ENCODE measurements at regions not wholly inside any gene's neighbourhood (a gene's known extent, or its start where the extent isn't known, plus 50 kb on each side); places are given as distances from the start of the nearest gene placed in this dataset.

- TF ChIP-seq GABPA (IDR thresholded peaks at IDR 0.05; ENCODE audit: low read depth) (no peak), CTCF (IDR thresholded peaks at IDR 0.05; ENCODE audit: insufficient read depth, low read length) (no peak), SPI1 (IDR thresholded peaks at IDR 0.05; ENCODE audit: borderline replicate concordance, low read depth) (no peak), POLR2AphosphoS5 (IDR thresholded peaks at IDR 0.05; ENCODE audit: low read depth) (no peak), REST (IDR thresholded peaks at IDR 0.05; ENCODE audit: insufficient replicate concordance, low read depth) (no peak)
- no peak for DNase-seq (ENCODE audit: low read depth in 1 of 2, low spot score in 1 of 2)
- no peak overlapping the region for H3K27ac ChIP-seq (replicated peaks)
- H3K27me3 ChIP-seq (ENCODE audit: insufficient read depth, poor library complexity, severe bottlenecking): no peaks in the 10 kb centered on the region
- H3K4me3 ChIP-seq (replicated peaks; ENCODE audit: insufficient read depth, low read length): no peak overlapping the region
Measured at GRCh38 chr15:96106628-96107027, 223.9 kb upstream of the NR2F2 start.

GRCh38 chr15:96107916-96108315, 222.6 kb upstream of the NR2F2 start:
- no peak for DNase-seq (ENCODE audit: low read depth in 1 of 2, low spot score in 1 of 2)
- TF ChIP-seq REST (IDR thresholded peaks at IDR 0.05; ENCODE audit: insufficient replicate concordance, low read depth) (no peak), GABPA (IDR thresholded peaks at IDR 0.05; ENCODE audit: low read depth) (no peak), SPI1 (IDR thresholded peaks at IDR 0.05; ENCODE audit: borderline replicate concordance, low read depth) (no peak), CTCF (IDR thresholded peaks at IDR 0.05; ENCODE audit: insufficient read depth, low read length) (no peak), POLR2AphosphoS5 (IDR thresholded peaks at IDR 0.05; ENCODE audit: low read depth) (no peak)
- Histone ChIP-seq H3K27me3 (ENCODE audit: insufficient read depth, poor library complexity, severe bottlenecking) (no peaks in the 10 kb centered on the region), H3K4me3 (replicated peaks; ENCODE audit: insufficient read depth, low read length) (no peak overlapping the region), H3K27ac (replicated peaks) (no peak overlapping the region)

DNA sequence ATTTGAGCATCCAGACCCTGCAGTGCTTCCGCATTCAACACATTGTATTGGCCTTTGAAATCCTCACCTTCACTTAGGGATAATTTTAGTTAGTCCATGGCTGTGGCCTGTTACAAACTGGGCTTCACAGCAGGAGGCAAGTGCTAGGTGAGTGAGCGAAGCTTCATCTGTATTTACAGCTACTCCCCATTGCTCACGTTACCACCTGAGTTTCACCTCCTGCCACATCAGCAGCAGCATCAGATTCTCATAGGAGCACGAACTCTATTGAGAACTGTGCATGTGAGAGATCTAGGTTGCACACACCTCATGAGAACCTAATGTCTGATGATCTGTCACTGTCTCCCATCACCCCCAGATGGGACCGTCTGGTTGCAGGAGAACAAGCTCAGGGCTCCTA, 222.1 kb upstream of the NR2F2 start:
- Histone ChIP-seq H3K27me3 (ENCODE audit: insufficient read depth, poor library complexity, severe bottlenecking) (no peaks in the 10 kb centered on the region), H3K27ac (replicated peaks) (no peak overlapping the region), H3K4me3 (replicated peaks; ENCODE audit: insufficient read depth, low read length) (no peak overlapping the region)
- TF ChIP-seq POLR2AphosphoS5 (IDR thresholded peaks at IDR 0.05; ENCODE audit: low read depth) (no peak), CTCF (IDR thresholded peaks at IDR 0.05; ENCODE audit: insufficient read depth, low read length) (no peak), SPI1 (IDR thresholded peaks at IDR 0.05; ENCODE audit: borderline replicate concordance, low read depth) (no peak), REST (IDR thresholded peaks at IDR 0.05; ENCODE audit: insufficient replicate concordance, low read depth) (no peak), GABPA (IDR thresholded peaks at IDR 0.05; ENCODE audit: low read depth) (no peak)
- DNase-seq (ENCODE audit: low read depth in 1 of 2, low spot score in 1 of 2): no peak
